Mucosa of descending colon (tissue), 3 donors: ENCODE measurements at regions not wholly inside any gene's neighbourhood (a gene's known extent, or its start where the extent isn't known, plus 50 kb on each side); places are given as distances from the start of the nearest gene placed in this dataset.

ENCODE experiments used
- ATAC-seq: fragments of 200-7000 bp; cut with Tn5 transposase; one replicate; pipeline ENCODE4 v1.9.1; 2020; ENCODE audit warnings: mild to moderate bottlenecking, moderate library complexity
- DNase-seq, 3 donors: peaks; one replicate each; pipeline ENCODE4 v3.0.0-alpha.2; 2020
- H3K36me3 ChIP-seq: fragments of 200-600 bp; one replicate; pipeline ENCODE4 v1.8.0; 2021; ENCODE audit warnings: low read depth, mild to moderate bottlenecking
- H3K4me1 ChIP-seq: fragments of 200-600 bp; one replicate; pipeline ENCODE4 v1.8.0; 2021; ENCODE audit warnings: low read depth, mild to moderate bottlenecking
- H3K4me3 ChIP-seq: fragments of 200-600 bp; one replicate; pipeline ENCODE4 v1.8.0; 2021; ENCODE audit warnings: mild to moderate bottlenecking
- H3K9me3 ChIP-seq: fragments of 200-600 bp; one replicate; pipeline ENCODE4 v1.8.0; 2021; ENCODE audit warnings: mild to moderate bottlenecking
- CTCF ChIP-seq: fragments of 200-600 bp; IDR thresholded peaks from one replicate; pipeline ENCODE4 v1.8.0; 2022; ENCODE audit warnings: antibody characterized with exemption, mild to moderate bottlenecking
- intact Hi-C, 2 donors: fragments of 100-400 bp; cut with DNase I in 1 of 2; cut with micrococcal nuclease in 1 of 2; formaldehyde crosslinking; loops; one replicate each; pipeline versions ENCODE4 v1.11.0 to v1.11.1; 2022; cut with DNase I, micrococcal nuclease
- donor health status: DM: no; HTN: no; CAD: no; lungs with moderate emphysema.
- donor health status: DM: no; HTN: no; CAD: no.
- donor health status: DM: no; HTN: yes; CAD: no.

- ATAC-seq (no peak), DNase-seq (no peak)
- intact Hi-C loops = no loop called here
- no peak for TF ChIP-seq CTCF
- no peak overlapping the region for H3K4me3 ChIP-seq
- no peaks in the 10 kb centered on the region for H3K4me1 ChIP-seq
- no peaks in the 10 kb centered on the region for H3K9me3 ChIP-seq
- no peaks in the 10 kb centered on the region for H3K36me3 ChIP-seq
Measured at GRCh38 chr5:154573011-154573410, 95.0 kb upstream of the HAND1 start.

- DNase-seq = no peak
- Histone ChIP-seq H3K36me3 (no peaks in the 10 kb centered on the region), H3K4me3 (no peak overlapping the region), H3K9me3 (no peaks in the 10 kb centered on the region), H3K4me1 (no peaks in the 10 kb centered on the region)
- no peak for ATAC-seq
- intact Hi-C loops = no loop called here
- no peak for TF ChIP-seq CTCF
Measured at GRCh38 chr5:154571325-154572035, 93.5 kb upstream of the HAND1 start.

DNA sequence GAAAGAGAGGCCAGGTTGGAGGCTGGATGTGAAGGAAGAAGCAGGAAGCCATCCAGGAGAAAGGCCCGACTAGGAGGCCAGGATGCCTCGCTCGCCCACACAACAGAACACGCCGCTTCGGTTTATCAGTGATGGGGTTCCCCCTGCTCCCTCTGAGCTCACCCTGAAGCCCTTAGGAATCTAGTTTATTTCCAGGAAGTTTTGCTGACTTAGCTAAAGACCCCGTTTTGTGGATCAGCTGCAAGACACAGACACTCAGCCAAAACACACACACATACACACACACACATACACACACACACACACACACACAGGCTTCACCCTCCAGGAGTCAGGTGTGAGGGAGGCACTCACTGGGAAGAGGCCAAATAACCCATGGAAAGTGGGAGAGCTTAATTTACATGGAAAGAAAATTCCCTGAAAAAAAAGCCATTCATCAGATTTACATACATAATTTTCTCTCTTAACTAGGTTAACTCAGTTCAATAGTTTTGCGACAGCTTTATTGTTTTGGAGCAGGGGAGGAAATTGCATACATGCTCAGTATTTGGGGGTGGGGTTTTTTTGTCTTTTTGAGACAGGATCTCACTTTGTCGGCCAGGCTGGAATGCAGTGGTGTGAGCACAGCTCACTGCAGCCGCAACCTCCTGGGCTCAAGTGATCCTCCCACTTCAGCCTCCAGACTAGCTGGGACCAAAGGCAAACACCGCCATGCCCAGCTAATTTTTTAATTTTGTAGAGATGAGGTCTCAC, 92.7 kb upstream of the HAND1 start:
- no peak for TF ChIP-seq CTCF

GRCh38 chr5:154568589-154568988, 90.6 kb upstream of the HAND1 start:
- Histone ChIP-seq H3K4me1 (no peaks in the 10 kb centered on the region), H3K4me3 (no peak overlapping the region), H3K36me3 (no peaks in the 10 kb centered on the region), H3K9me3 (no peaks in the 10 kb centered on the region)
- ATAC-seq = no peak
- intact Hi-C loops = no loop called here
- DNase-seq = no peak
- TF ChIP-seq CTCF = no peak

More for the DNA sequence above, 92.7 kb upstream of the HAND1 start:
- no peak overlapping the region for H3K4me3 ChIP-seq
- H3K4me1 ChIP-seq = no peaks in the 10 kb centered on the region
- no peaks in the 10 kb centered on the region for H3K36me3 ChIP-seq
- H3K9me3 ChIP-seq = no peaks in the 10 kb centered on the region
- intact Hi-C loops = no loop called here
- ATAC-seq = no peak
- no peak for DNase-seq

- no peak for TF ChIP-seq CTCF
- intact Hi-C loops = no loop called here
- DNase-seq (no peak), ATAC-seq (no peak)
- H3K4me1 ChIP-seq = no peaks in the 10 kb centered on the region
- H3K36me3 ChIP-seq = no peaks in the 10 kb centered on the region
- H3K9me3 ChIP-seq = no peaks in the 10 kb centered on the region
- H3K4me3 ChIP-seq = no peak overlapping the region
Measured at GRCh38 chr5:154567155-154567554, 89.1 kb upstream of the HAND1 start.
